ENCODE measurements at regions not wholly inside any gene's neighbourhood (a gene's known extent, or its start where the extent isn't known, plus 50 kb on each side); places are given as distances from the start of the nearest gene placed in this dataset.

DNA sequence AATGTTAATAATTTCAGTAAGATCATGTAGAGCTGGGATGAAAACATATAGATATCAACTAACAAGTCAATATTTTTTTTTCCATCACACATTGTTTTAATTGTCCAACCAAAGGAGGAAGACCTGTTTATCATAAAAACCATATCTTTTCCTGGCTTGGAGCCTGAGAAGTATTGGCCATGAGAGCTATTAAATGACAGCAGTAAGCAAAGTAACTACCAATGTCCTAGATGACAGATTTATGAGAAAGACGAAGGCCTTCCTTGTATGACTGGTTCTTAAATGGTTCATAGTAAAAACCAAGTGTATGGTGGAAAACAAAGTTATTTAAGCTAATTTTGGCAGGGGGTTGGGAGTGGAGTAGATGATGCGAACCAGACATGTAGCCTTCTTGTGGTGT lies 1147.1 kb upstream of the TENM4 start:
- TF ChIP-seq, protein P1, sequence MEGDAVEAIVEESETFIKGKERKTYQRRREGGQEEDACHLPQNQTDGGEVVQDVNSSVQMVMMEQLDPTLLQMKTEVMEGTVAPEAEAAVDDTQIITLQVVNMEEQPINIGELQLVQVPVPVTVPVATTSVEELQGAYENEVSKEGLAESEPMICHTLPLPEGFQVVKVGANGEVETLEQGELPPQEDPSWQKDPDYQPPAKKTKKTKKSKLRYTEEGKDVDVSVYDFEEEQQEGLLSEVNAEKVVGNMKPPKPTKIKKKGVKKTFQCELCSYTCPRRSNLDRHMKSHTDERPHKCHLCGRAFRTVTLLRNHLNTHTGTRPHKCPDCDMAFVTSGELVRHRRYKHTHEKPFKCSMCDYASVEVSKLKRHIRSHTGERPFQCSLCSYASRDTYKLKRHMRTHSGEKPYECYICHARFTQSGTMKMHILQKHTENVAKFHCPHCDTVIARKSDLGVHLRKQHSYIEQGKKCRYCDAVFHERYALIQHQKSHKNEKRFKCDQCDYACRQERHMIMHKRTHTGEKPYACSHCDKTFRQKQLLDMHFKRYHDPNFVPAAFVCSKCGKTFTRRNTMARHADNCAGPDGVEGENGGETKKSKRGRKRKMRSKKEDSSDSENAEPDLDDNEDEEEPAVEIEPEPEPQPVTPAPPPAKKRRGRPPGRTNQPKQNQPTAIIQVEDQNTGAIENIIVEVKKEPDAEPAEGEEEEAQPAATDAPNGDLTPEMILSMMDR (IDR thresholded peaks at IDR 0.05), result no peak
- TF ChIP-seq KDM5A (IDR thresholded peaks at IDR 0.05) (no peak), CHD2 (IDR thresholded peaks at IDR 0.05; ENCODE audit: low read length, partially characterized antibody) (no peak), CEBPB (IDR thresholded peaks at IDR 0.05) (no peak), RCOR1 (IDR thresholded peaks at IDR 0.05; ENCODE audit: low read depth, low read length) (no peak), POLR2A (IDR thresholded peaks at IDR 0.05; ENCODE audit: low read length) (no peak), TP53 (CRISPR knock-in tag; IDR thresholded peaks at IDR 0.05) (no peak), KDM1A (IDR thresholded peaks at IDR 0.05; ENCODE audit: low read depth) (no peak), NPAS2 (CRISPR knock-in tag; IDR thresholded peaks at IDR 0.05; ENCODE audit: borderline replicate concordance) (no peak), POLR2AphosphoS2 (conservative IDR thresholded peaks at IDR 0.05; ENCODE audit: low read length) (no peak)
- TF ChIP-seq, protein P2, sequence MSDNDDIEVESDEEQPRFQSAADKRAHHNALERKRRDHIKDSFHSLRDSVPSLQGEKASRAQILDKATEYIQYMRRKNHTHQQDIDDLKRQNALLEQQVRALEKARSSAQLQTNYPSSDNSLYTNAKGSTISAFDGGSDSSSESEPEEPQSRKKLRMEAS (IDR thresholded peaks at IDR 0.05), result no peak
